ENCODE measurements at regions not wholly inside any gene's neighbourhood (a gene's known extent, or its start where the extent isn't known, plus 50 kb on each side); places are given as distances from the start of the nearest gene placed in this dataset.

GRCh38 chr6:11388983-11389944, 148.3 kb upstream of the TMEM170B start:
- TF ChIP-seq POLR2A (IDR thresholded peaks at IDR 0.05), result no peak
- TF ChIP-seq, protein P1, sequence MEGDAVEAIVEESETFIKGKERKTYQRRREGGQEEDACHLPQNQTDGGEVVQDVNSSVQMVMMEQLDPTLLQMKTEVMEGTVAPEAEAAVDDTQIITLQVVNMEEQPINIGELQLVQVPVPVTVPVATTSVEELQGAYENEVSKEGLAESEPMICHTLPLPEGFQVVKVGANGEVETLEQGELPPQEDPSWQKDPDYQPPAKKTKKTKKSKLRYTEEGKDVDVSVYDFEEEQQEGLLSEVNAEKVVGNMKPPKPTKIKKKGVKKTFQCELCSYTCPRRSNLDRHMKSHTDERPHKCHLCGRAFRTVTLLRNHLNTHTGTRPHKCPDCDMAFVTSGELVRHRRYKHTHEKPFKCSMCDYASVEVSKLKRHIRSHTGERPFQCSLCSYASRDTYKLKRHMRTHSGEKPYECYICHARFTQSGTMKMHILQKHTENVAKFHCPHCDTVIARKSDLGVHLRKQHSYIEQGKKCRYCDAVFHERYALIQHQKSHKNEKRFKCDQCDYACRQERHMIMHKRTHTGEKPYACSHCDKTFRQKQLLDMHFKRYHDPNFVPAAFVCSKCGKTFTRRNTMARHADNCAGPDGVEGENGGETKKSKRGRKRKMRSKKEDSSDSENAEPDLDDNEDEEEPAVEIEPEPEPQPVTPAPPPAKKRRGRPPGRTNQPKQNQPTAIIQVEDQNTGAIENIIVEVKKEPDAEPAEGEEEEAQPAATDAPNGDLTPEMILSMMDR (IDR thresholded peaks at IDR 0.05), result no peak
- no peak for TF ChIP-seq EP300 (IDR thresholded peaks at IDR 0.05)

Measured in stomach (tissue), 4 donors.